ENCODE measurements at regions not wholly inside any gene's neighbourhood (a gene's known extent, or its start where the extent isn't known, plus 50 kb on each side); places are given as distances from the start of the nearest gene placed in this dataset.

- no peak for TF ChIP-seq ZNF687 (IDR thresholded peaks at IDR 0.05)
- no peak for TF ChIP-seq KDM1A (IDR thresholded peaks at IDR 0.05; ENCODE audit: borderline replicate concordance)
- TF ChIP-seq CBX5 (IDR thresholded peaks at IDR 0.05; ENCODE audit: low read depth) = no peak
- TF ChIP-seq TBL1XR1 (IDR thresholded peaks at IDR 0.05; ENCODE audit: low read depth, low read length) = no peak
Measured at GRCh38 chr5:136434795-136435194, 69.5 kb upstream of the TRPC7 start (continued).

GRCh38 chr5:136432705-136433104 is 67.4 kb upstream of the TRPC7 start:
- Histone ChIP-seq H3K36me3 (ENCODE audit: control insufficient read depth in 2 of 2, insufficient read depth in 2 of 2, low read length in 1 of 2) (no peaks in the 10 kb centered on the region), H3K4me1 (ENCODE audit: control insufficient read depth, insufficient read depth, low read length) (no peaks in the 10 kb centered on the region), H4K20me1 (ENCODE audit: control insufficient read depth, insufficient read depth) (no peaks in the 10 kb centered on the region), H3K9me3 (replicated peaks; ENCODE audit: control insufficient read depth, insufficient read depth, low read length) (no peaks in the 10 kb centered on the region), H3K4me3 (no peak overlapping the region), H3K9ac (ENCODE audit: control insufficient read depth, insufficient read depth, low read length) (no peak overlapping the region), H3K27ac (ENCODE audit: control insufficient read depth, insufficient read depth) (no peak overlapping the region), H3K4me2 (ENCODE audit: control insufficient read depth, insufficient read depth) (no peak overlapping the region), H3K79me2 (ENCODE audit: control insufficient read depth, insufficient read depth, low read length) (no peaks in the 10 kb centered on the region), H3K27me3 (replicated peaks in 1 of 2; ENCODE audit: control insufficient read depth in 2 of 2, insufficient read depth in 2 of 2, low read length in 1 of 2) (no peaks in the 10 kb centered on the region), H2AFZ (ENCODE audit: control insufficient read depth, low read depth, low read length) (no peak overlapping the region)
- ATAC-seq (no peak), FAIRE-seq (no peak), DNase-seq (ENCODE audit: low read depth, low spot score) (no peak)
- WGBS (ENCODE audit: insufficient coverage, insufficient replicate concordance, low lambda C conversion rate, missing lambda C conversion rate) = 0% methylated on average over 2 of the region's 2 CpGs
- in situ Hi-C loops (cut with MboI) (no loop called here), intact Hi-C loops (cut with micrococcal nuclease; ENCODE audit: unreplicated experiment) (no loop called here)
- POLR2A ChIA-PET = no interaction called here
- no TSS peak for BruUV-seq (replicated peaks)
- SMC1A ChIA-PET (ENCODE audit: uncharacterized antibody, unreplicated experiment) = no interaction called here
- CTCF ChIA-PET = interaction anchor here (0.6 to 1.4 kb wide), 3 partner anchors 69 to 657 kb away, joined by 3 read pairs; no protein-coding TSS in a partner anchor
- RAD21 ChIA-PET (ENCODE audit: unreplicated experiment) = no interaction called here
- TF ChIP-seq ZSCAN29 (IDR thresholded peaks at IDR 0.05) (no peak), ETV6 (conservative IDR thresholded peaks at IDR 0.05 in 1 of 2, IDR thresholded peaks at IDR 0.05 in 1 of 2; ENCODE audit: borderline replicate concordance in 1 of 2, low read depth in 1 of 2) (no peak), REST (IDR thresholded peaks at IDR 0.05; ENCODE audit: low read depth, low read length) (no peak), IRF3 (IDR thresholded peaks at IDR 0.05) (no peak), TARDBP (IDR thresholded peaks at IDR 0.05; ENCODE audit: borderline replicate concordance) (no peak), SIN3A (IDR thresholded peaks at IDR 0.05; ENCODE audit: low read depth, low read length) (no peak), PRDM15 (CRISPR knock-in tag; IDR thresholded peaks at IDR 0.05) (no peak)

All from GM12878 (cell line).